ENCODE measurements at regions not wholly inside any gene's neighbourhood (a gene's known extent, or its start where the extent isn't known, plus 50 kb on each side); places are given as distances from the start of the nearest gene placed in this dataset.

- TF ChIP-seq POLR2A (IDR thresholded peaks at IDR 0.05): no peak
- TF ChIP-seq CTCF (IDR thresholded peaks at IDR 0.05): no peak
These were observed 547.6 kb upstream of the SALL1 start for GRCh38 chr16:51698647-51699046.
